Astrocyte of the spinal cord (primary cell): ENCODE measurements at regions not wholly inside any gene's neighbourhood (a gene's known extent, or its start where the extent isn't known, plus 50 kb on each side); places are given as distances from the start of the nearest gene placed in this dataset.

Experiments
- DNase-seq: peaks from one replicate; pipeline ENCODE4 v3.0.0; 2011; ENCODE audit warnings: low read depth, low spot score
- H3K4me3 ChIP-seq: 2 replicates; pipeline ENCODE4 v1.5.1; 2011; ENCODE audit warnings: low read depth, mild to moderate bottlenecking, low read length, moderate library complexity
- in situ Hi-C: cut with HindIII; loops from 2 replicates; pipeline ENCODE4 v1.10.0; 2017; ENCODE audit warnings: low sequenced_read_pairs
- TF ChIP-seq, protein P1 (sequence below): IDR thresholded peaks from 2 replicates; pipeline ENCODE4 v1.5.1; 2012; ENCODE audit warnings: low read depth, mild to moderate bottlenecking, low read length, inconsistent platforms

DNA sequence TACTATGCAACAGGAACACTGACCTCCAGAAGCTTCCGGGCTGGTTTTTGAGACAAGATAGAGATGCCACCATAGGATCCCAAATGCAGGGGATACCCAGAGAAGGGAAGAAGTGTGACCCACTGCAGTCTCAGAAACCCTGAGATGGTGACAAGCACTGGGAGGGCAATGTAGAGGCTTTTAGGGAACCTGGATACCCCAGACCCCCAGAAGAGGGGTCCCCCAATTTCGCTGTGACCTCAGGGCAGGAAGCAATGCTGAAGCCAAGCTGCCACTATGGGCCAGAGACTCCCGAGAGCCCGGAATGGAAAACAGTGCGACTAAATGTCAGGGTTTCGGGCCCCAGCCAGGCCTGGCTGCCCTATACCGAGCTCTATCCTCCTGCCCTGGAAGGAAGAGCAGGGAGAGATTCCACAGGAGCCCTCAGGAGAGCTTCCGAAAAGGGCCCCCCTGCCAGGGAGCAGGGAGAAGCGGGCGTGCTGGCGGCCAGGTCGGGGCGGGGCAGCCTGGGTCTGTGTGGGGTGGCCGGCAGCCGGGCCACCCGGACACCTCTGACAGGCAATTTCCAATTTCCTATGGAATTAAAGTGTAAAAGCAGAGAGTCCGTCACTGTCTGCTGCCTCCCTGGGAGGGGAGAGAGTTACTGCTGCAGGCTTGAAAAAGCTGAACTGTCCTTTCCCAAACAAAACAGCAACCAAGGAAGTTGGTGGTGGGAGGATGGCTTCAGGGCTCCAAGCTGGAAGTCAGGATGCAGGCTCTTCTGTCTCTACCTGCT is 154.2 kb downstream of the FGF18 start:
- DNase-seq: no peak
- TF ChIP-seq, protein P1, sequence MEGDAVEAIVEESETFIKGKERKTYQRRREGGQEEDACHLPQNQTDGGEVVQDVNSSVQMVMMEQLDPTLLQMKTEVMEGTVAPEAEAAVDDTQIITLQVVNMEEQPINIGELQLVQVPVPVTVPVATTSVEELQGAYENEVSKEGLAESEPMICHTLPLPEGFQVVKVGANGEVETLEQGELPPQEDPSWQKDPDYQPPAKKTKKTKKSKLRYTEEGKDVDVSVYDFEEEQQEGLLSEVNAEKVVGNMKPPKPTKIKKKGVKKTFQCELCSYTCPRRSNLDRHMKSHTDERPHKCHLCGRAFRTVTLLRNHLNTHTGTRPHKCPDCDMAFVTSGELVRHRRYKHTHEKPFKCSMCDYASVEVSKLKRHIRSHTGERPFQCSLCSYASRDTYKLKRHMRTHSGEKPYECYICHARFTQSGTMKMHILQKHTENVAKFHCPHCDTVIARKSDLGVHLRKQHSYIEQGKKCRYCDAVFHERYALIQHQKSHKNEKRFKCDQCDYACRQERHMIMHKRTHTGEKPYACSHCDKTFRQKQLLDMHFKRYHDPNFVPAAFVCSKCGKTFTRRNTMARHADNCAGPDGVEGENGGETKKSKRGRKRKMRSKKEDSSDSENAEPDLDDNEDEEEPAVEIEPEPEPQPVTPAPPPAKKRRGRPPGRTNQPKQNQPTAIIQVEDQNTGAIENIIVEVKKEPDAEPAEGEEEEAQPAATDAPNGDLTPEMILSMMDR: no peak
- in situ Hi-C loops: no loop called here

GRCh38 chr5:171574376-171574775 is 154.9 kb downstream of the FGF18 start:
- H3K4me3 ChIP-seq: no peak overlapping the region
- TF ChIP-seq, protein P1: no peak
- in situ Hi-C loops: no loop called here
- DNase-seq: no peak

More for the DNA sequence above, 154.2 kb downstream of the FGF18 start:
- H3K4me3 ChIP-seq: no peak overlapping the region

GRCh38 chr5:171575386-171575785 is 155.9 kb downstream of the FGF18 start:
- no peak for DNase-seq
- no peak overlapping the region for H3K4me3 ChIP-seq
- in situ Hi-C loops: no loop called here
- TF ChIP-seq, protein P1: no peak

DNA sequence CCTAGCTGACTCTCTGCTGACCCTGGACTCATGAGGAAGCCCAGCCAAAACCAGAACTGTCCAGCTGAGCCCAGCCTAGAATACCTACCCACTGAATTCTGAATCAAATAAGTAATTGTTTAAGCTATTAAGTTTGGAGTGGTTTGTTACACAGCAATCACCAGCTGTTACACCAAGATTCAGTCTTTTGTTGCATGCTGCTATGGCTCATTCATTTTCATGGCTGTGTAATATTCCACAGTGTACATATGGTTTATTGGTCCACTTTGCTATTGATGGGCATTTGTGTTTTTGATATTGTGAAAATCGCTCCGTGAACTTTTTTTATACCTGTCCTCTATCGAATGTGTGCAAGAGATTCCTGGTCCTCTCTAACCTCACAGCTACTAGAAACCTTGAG is 156.4 kb downstream of the FGF18 start:
- in situ Hi-C loops: no loop called here

DNA sequence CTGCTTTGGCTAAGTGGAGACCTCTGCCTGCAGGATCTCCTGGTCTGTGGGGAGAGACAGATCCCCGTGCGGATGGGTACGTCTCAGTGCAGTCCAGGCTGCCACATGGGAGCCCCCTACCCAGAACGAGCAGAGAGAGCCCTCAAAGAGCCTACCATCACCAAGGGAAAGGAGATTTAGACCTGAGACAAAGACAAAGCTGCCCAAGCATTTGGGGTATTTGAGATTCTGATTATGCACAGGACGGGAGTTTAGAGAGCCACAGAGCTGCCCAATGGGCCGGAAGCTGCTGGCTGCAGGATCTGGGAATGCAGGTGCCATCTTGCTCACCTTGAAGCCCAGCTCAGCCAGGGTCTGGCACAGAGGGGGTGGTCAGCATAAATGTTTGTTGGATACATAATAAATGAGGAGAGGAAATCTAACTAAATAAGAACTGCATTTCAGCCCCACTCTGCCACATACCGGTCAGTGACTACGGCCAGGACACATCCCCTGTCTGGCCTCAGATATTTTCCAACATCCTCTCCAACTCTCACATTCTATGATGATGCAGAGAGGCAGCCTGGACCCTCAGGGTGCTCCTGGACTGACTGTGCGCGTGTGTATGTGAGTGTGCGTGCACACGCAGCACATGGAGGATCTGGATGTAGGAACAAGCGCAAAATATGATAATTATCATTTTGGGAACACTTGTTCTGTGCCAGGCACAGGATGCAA is 157.8 kb downstream of the FGF18 start:
- in situ Hi-C loops: no loop called here
- no peak overlapping the region for H3K4me3 ChIP-seq
- no peak for DNase-seq
- TF ChIP-seq, protein P1: no peak

More for the DNA sequence above, 156.4 kb downstream of the FGF18 start:
- no peak for DNase-seq
- TF ChIP-seq, protein P1: no peak
- H3K4me3 ChIP-seq: no peak overlapping the region

GRCh38 chr5:171578049-171578828 is 158.8 kb downstream of the FGF18 start:
- in situ Hi-C loops: no loop called here
- no peak overlapping the region for H3K4me3 ChIP-seq
- TF ChIP-seq, protein P1: no peak
- no peak for DNase-seq
